SK-N-MC (cell line): ENCODE measurements at regions not wholly inside any gene's neighbourhood (a gene's known extent, or its start where the extent isn't known, plus 50 kb on each side); places are given as distances from the start of the nearest gene placed in this dataset.

Source experiments
- DNase-seq: peaks from one replicate; pipeline ENCODE4 v3.0.0-alpha.2; 2011; ENCODE audit warnings: low read depth, low spot score
- H3K27ac ChIP-seq: fragments of 200-600 bp; sonication (generic); 2 replicates; pipeline ENCODE4 v1.5.1; 2016; ENCODE audit warnings: mixed run types
- H3K36me3 ChIP-seq: fragments of 200-600 bp; sonication (generic); 2 replicates; pipeline ENCODE4 v1.6.1; 2017; ENCODE audit warnings: antibody characterized with exemption, low read length, mixed read lengths; ENCODE audit not compliant: insufficient read depth
- H3K4me3 ChIP-seq: fragments of 200-600 bp; sonication (generic); 2 replicates; pipeline ENCODE4 v1.5.1; 2016
- H3K9ac ChIP-seq: fragments of 200-600 bp; sonication (generic); 2 replicates; pipeline ENCODE4 v1.8.0; 2017; ENCODE audit warnings: mixed run types, mixed read lengths; ENCODE audit not compliant: insufficient read length
- H3K9me3 ChIP-seq: fragments of 200-600 bp; sonication (generic); 2 replicates; pipeline ENCODE4 v1.6.1; 2017; ENCODE audit warnings: low read depth, mild to moderate bottlenecking, antibody characterized with exemption, low read length, moderate library complexity, mixed read lengths
- EZH2 ChIP-seq: fragments of 200-600 bp; sonication (generic); IDR thresholded peaks from one replicate; pipeline ENCODE4 v1.6.1; 2017; ENCODE audit warnings: antibody characterized with exemption
- FOXP2 ChIP-seq: optimal IDR thresholded peaks from 2 replicates; pipeline ENCODE3; 2011; ENCODE audit warnings: mild to moderate bottlenecking, moderate library complexity; ENCODE audit not compliant: insufficient read depth; ENCODE audit errors: extremely low read length, control extremely low read depth
- POLR2AphosphoS5 ChIP-seq: IDR thresholded peaks from 2 replicates; pipeline ENCODE4 v1.6.1; 2012; ENCODE audit warnings: mild to moderate bottlenecking, low read depth, low read length, borderline replicate concordance

GRCh38 chr1:194717334-194717733, 1530.9 kb upstream of the B3GALT2 start:
- no peak for DNase-seq
- H3K27ac ChIP-seq = no peak overlapping the region
- no peaks in the 10 kb centered on the region for H3K36me3 ChIP-seq
- no peak for TF ChIP-seq POLR2AphosphoS5
- TF ChIP-seq EZH2 = no peak
- TF ChIP-seq FOXP2 = no peak
- no peaks in the 10 kb centered on the region for H3K9me3 ChIP-seq
- no peak overlapping the region for H3K4me3 ChIP-seq
- H3K9ac ChIP-seq = no peak overlapping the region

DNA sequence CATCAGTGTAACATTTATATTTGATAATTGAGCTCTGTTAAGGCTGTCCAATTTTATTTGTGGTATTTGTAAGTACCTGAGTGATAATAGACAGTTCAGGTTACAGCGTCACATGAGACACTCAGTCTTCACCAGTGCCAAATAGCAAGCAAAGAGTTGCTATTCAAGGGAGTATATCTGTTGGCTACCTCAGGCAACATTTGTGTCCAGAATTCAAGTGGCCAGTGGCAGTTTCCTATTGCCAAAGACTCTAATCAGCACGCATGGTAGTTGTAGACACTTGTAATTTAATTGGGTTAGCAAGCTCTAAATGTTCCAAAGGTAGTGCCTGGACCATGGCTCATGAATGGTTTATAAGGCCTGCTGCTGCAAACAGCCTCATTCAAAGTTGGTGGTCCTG, 1524.3 kb upstream of the B3GALT2 start:
- no peak overlapping the region for H3K4me3 ChIP-seq
- H3K27ac ChIP-seq = no peak overlapping the region
- no peak for DNase-seq
- H3K9me3 ChIP-seq = no peaks in the 10 kb centered on the region
- H3K9ac ChIP-seq = no peak overlapping the region
- no peaks in the 10 kb centered on the region for H3K36me3 ChIP-seq
- TF ChIP-seq FOXP2 (no peak), POLR2AphosphoS5 (no peak), EZH2 (no peak)

DNA sequence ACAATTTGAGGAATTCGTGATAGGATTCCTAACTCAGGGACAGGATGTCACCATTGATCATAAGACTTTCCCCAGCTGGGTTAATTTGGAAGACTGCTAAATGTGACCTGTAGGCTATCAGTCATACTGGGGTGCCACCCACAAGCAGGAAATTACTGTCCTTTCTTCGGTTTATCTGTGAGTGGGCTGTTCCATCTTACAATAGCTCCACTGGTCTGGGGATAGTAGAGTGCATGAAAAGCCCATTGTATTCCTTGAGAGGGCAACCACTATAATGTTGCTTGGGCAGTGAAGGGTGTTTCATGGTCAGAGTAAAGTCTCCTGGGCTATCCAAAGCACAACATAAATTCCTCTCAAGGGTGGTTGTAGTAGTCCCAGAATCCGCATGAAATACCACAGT, 1523.0 kb upstream of the B3GALT2 start:
- Histone ChIP-seq H3K27ac (no peak overlapping the region), H3K9me3 (no peaks in the 10 kb centered on the region), H3K4me3 (no peak overlapping the region), H3K36me3 (no peaks in the 10 kb centered on the region), H3K9ac (no peak overlapping the region)
- TF ChIP-seq FOXP2 (no peak), POLR2AphosphoS5 (no peak), EZH2 (no peak)
- no peak for DNase-seq

GRCh38 chr1:194707074-194707473, 1520.7 kb upstream of the B3GALT2 start:
- H3K9me3 ChIP-seq = no peaks in the 10 kb centered on the region
- TF ChIP-seq FOXP2 (no peak), EZH2 (no peak), POLR2AphosphoS5 (no peak)
- no peak overlapping the region for H3K9ac ChIP-seq
- H3K36me3 ChIP-seq = no peaks in the 10 kb centered on the region
- DNase-seq = no peak
- H3K27ac ChIP-seq = no peak overlapping the region
- H3K4me3 ChIP-seq = no peak overlapping the region

DNA sequence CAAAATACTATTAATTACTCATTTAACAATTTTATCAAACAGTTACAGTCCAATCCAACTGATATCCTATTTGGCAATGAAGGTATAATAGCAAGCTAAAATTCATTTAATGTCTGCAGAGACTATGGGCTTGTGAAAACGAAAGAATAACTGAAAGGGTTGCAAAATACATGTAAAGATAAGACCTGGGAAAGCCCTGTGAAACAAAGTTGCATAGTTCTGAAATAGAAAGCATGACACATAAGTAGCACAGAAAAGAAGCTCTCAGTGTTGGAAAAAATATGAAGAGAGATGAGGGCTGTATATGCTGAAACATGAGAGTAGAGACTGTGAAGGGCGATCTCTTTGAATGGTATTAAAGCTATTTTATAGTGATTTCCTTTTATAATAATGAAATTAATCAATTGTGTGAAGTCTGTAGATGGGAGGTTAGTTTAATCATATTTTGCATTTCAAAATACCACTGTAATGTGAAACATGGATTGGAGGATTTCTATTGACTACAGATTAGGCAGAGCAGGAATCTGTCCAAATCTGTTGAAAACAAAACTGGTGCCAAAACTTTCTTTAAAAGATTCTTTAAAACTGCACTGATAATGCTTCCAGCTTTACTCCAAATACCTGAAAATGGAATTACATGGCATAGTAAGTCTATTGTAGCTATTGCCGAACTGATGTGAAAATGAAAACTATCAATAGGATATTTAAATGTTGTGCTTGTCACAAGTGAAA, 1518.9 kb upstream of the B3GALT2 start:
- no peak for TF ChIP-seq EZH2
- no peak for TF ChIP-seq POLR2AphosphoS5
- no peak for TF ChIP-seq FOXP2
- Histone ChIP-seq H3K9ac (no peak overlapping the region), H3K27ac (no peak overlapping the region), H3K36me3 (no peaks in the 10 kb centered on the region), H3K9me3 (no peaks in the 10 kb centered on the region), H3K4me3 (no peak overlapping the region)
- DNase-seq = no peak

- Histone ChIP-seq H3K4me3 (no peak overlapping the region), H3K9ac (no peak overlapping the region), H3K9me3 (no peaks in the 10 kb centered on the region), H3K36me3 (no peaks in the 10 kb centered on the region), H3K27ac (no peak overlapping the region)
- TF ChIP-seq POLR2AphosphoS5 (no peak), FOXP2 (no peak), EZH2 (no peak)
- no peak for DNase-seq
Measured at GRCh38 chr1:194698908-194699318, 1512.5 kb upstream of the B3GALT2 start.

- no peak for DNase-seq
- H3K9ac ChIP-seq = no peak overlapping the region
- TF ChIP-seq POLR2AphosphoS5 (no peak), EZH2 (no peak), FOXP2 (no peak)
Measured at GRCh38 chr1:194693244-194693643, 1506.8 kb upstream of the B3GALT2 start.

DNA sequence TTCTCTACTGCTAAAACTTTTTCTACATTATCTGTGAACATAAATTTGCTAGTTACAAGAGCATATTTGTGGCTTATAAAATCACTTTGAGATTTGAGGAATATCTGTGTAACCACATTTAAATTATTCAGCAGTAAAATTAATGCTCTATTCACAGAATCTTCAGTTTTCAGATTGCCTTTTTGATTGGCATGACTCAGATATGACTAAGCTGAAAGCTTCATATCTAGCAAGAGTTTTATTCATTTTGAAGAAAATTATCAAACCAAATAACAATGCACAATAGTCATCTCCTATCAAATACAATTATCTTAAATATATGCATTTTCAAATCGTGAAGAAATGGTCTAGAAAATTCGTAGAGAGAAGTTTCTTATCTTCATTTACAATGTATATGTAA, 1498.2 kb upstream of the B3GALT2 start:
- DNase-seq = no peak
- no peaks in the 10 kb centered on the region for H3K9me3 ChIP-seq
- no peak overlapping the region for H3K9ac ChIP-seq
- no peak overlapping the region for H3K4me3 ChIP-seq
- no peak overlapping the region for H3K27ac ChIP-seq
- H3K36me3 ChIP-seq = no peaks in the 10 kb centered on the region
- TF ChIP-seq FOXP2 (no peak), POLR2AphosphoS5 (no peak), EZH2 (no peak)

More at GRCh38 chr1:194693244-194693643, 1506.8 kb upstream of the B3GALT2 start:
- no peak overlapping the region for H3K27ac ChIP-seq
- no peaks in the 10 kb centered on the region for H3K9me3 ChIP-seq
- no peak overlapping the region for H3K4me3 ChIP-seq
- H3K36me3 ChIP-seq = no peaks in the 10 kb centered on the region

- no peaks in the 10 kb centered on the region for H3K9me3 ChIP-seq
- no peak for DNase-seq
- no peak overlapping the region for H3K9ac ChIP-seq
- no peak overlapping the region for H3K4me3 ChIP-seq
- no peak for TF ChIP-seq FOXP2
- TF ChIP-seq EZH2 = no peak
- TF ChIP-seq POLR2AphosphoS5 = no peak
- no peak overlapping the region for H3K27ac ChIP-seq
- H3K36me3 ChIP-seq = no peaks in the 10 kb centered on the region
Measured at GRCh38 chr1:194658090-194658439, 1471.7 kb upstream of the B3GALT2 start.
